ENCODE measurements at regions not wholly inside any gene's neighbourhood (a gene's known extent, or its start where the extent isn't known, plus 50 kb on each side); places are given as distances from the start of the nearest gene placed in this dataset.

GRCh38 chr5:10868956-10869355 lies 107.9 kb upstream of the DAP start:
- Histone ChIP-seq H2AFZ (ENCODE audit: low read length) (no peak overlapping the region), H3K9ac (ENCODE audit: extremely low read depth, insufficient read length, low read length) (no peak overlapping the region), H4K5ac (ENCODE audit: insufficient read length, low read depth, low read length) (no peak overlapping the region), H4K20me1 (ENCODE audit: control insufficient read depth, insufficient read depth, insufficient read length) (no peaks in the 10 kb centered on the region), H3K56ac (ENCODE audit: insufficient read length, low read depth, low read length) (no peak overlapping the region), H3K23me2 (ENCODE audit: insufficient read length, low read depth, low read length, poor library complexity, severe bottlenecking) (no peaks in the 10 kb centered on the region), H4K91ac (ENCODE audit: insufficient read length, low read depth, low read length) (no peak overlapping the region), H4K8ac (replicated peaks; ENCODE audit: insufficient read length, low read depth, low read length) (no peak overlapping the region), H3K18ac (ENCODE audit: insufficient read length, low read depth, low read length) (no peak overlapping the region), H3K4ac (ENCODE audit: low read depth, low read length) (no peak overlapping the region), H2BK12ac (ENCODE audit: insufficient read length, low read depth, low read length) (no peak overlapping the region), H3K79me2 (ENCODE audit: insufficient read depth, low read length) (no peaks in the 10 kb centered on the region), H3T11ph (ENCODE audit: low read length) (no peak overlapping the region), H3K4me2 (ENCODE audit: insufficient read depth, insufficient read length, low read length) (no peak overlapping the region), H2BK120ac (ENCODE audit: low read depth, low read length, poor library complexity, severe bottlenecking) (no peak overlapping the region), H2AK5ac (ENCODE audit: insufficient read length, low read length) (no peak overlapping the region), H3K27ac (ENCODE audit: insufficient read length, low read depth, low read length) (no peak overlapping the region), H3K4me1 (ENCODE audit: insufficient read depth, low read length) (no peaks in the 10 kb centered on the region), H3K9me3 (ENCODE audit: control insufficient read depth, low read depth, low read length) (no peaks in the 10 kb centered on the region), H3K79me1 (ENCODE audit: insufficient read depth, low read depth, low read length, poor library complexity, severe bottlenecking) (no peaks in the 10 kb centered on the region), H2BK5ac (ENCODE audit: insufficient read length, low read length) (no peak overlapping the region), H3K14ac (ENCODE audit: insufficient read depth, low read length) (no peak overlapping the region), H2BK20ac (ENCODE audit: low read depth, low read length, poor library complexity, severe bottlenecking) (no peak overlapping the region), H3K23ac (ENCODE audit: insufficient read length, low read depth, low read length) (no peak overlapping the region), H2BK15ac (ENCODE audit: low read depth, low read length) (no peak overlapping the region), H3K27me3 (ENCODE audit: insufficient read depth, low read length) (no peaks in the 10 kb centered on the region)
- Mint-ChIP-seq H3K4me3 (no peak overlapping the region), H3K36me3 (ENCODE audit: insufficient read depth in 1 of 3, low read depth in 3 of 3) (no peaks in the 10 kb centered on the region), H3K9me3 (no peaks in the 10 kb centered on the region), H3K27ac (peak overlapping the region in 1 of 3 experiments; percentile 61; a peak in 1 of 7 replicates), H3K27me3 (ENCODE audit: low read depth) (no peaks in the 10 kb centered on the region; the same call in none of the 2 replicates), H3K4me1 (peaks cover 0 to 6% of the 10 kb centered on the region in 2 experiments; a peak in 3 of 4 replicates)
- no peak for TF ChIP-seq CTCF (conservative IDR thresholded peaks at IDR 0.05)
- no CpG with 5 or more reads among the region's 7 CpGs for WGBS (ENCODE audit: extremely low coverage, insufficient read length, low lambda C conversion rate)
- DNase-seq, result no peak
